Activated CD4-positive, alpha-beta memory T cell treated with anti-CD3 and anti-CD28 coated beads, Interleukin-2, amount 10 ng/mL, durations not matched to agents 7 days and 5 days (primary cell): ENCODE measurements at regions not wholly inside any gene's neighbourhood (a gene's known extent, or its start where the extent isn't known, plus 50 kb on each side); places are given as distances from the start of the nearest gene placed in this dataset.

Source experiments
- CTCF ChIA-PET: fragments of 350-600 bp; sonication (Branson Sonifier 250); formaldehyde crosslinking; loops from one replicate; lab custom pipeline; 2021; ENCODE audit warnings: antibody characterized with exemption, inconsistent platforms; lab: Charles Lee
- POLR2A ChIA-PET: fragments of 350-600 bp; sonication (Branson Sonifier 250); formaldehyde crosslinking; loops from one replicate; lab custom pipeline; 2021; ENCODE audit warnings: antibody characterized with exemption; lab: Charles Lee
- DNase-seq: peaks from one replicate; pipeline ENCODE4 v3.0.0-alpha.2; 2020
- H3K27ac Mint-ChIP-seq: one replicate; pipeline ENCODE4 v1.8.0; 2021; ENCODE audit warnings: mild to moderate bottlenecking, mixed read lengths
- H3K27me3 Mint-ChIP-seq: one replicate; pipeline ENCODE4 v1.8.0; 2021; ENCODE audit warnings: mixed read lengths
- H3K36me3 Mint-ChIP-seq: one replicate; pipeline ENCODE4 v1.8.0; 2021; ENCODE audit warnings: low read depth, mixed read lengths
- H3K4me1 Mint-ChIP-seq: one replicate; pipeline ENCODE4 v1.8.0; 2021; ENCODE audit warnings: mixed read lengths
- H3K4me3 Mint-ChIP-seq: one replicate; pipeline ENCODE4 v1.8.0; 2021; ENCODE audit warnings: mild to moderate bottlenecking, mixed read lengths
- H3K9me3 Mint-ChIP-seq: one replicate; pipeline ENCODE4 v1.8.0; 2021; ENCODE audit warnings: mixed read lengths

DNA sequence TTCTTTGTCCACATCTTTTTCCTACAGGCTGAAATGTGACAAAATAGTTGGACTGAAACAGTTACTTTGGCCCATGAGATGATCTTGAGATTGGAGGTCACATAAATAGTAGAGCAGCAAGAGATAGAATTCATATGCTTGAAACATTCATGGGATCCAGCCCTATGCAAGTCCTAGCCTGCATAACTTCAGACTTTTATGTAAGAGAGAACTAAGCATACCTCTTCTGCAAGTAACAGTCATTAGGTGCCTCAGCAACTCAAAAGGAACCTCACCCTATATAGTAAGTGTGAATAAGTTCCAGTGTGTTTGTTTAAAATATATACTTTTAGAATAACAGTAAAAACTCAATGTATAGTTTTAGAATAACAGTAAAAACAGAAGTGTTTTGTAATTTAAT lies 138.0 kb upstream of the P2RY1 start:
- POLR2A ChIA-PET: no interaction called here
- Mint-ChIP-seq H3K4me1 (peaks cover 2% of the 10 kb centered on the region), H3K4me3 (no peak overlapping the region), H3K9me3 (no peaks in the 10 kb centered on the region), H3K27ac (no peak overlapping the region), H3K36me3 (no peaks in the 10 kb centered on the region), H3K27me3 (no peaks in the 10 kb centered on the region)
- DNase-seq: no peak
- CTCF ChIA-PET: interaction anchor here (0.6 kb wide), 1 partner anchor 558 kb away, joined by 6 read pairs; no protein-coding TSS in a partner anchor

GRCh38 chr3:152703245-152703890 lies 131.6 kb upstream of the P2RY1 start:
- Mint-ChIP-seq H3K4me3 (no peak overlapping the region), H3K4me1 (no peaks in the 10 kb centered on the region), H3K36me3 (no peaks in the 10 kb centered on the region), H3K9me3 (no peaks in the 10 kb centered on the region), H3K27me3 (no peaks in the 10 kb centered on the region), H3K27ac (no peak overlapping the region)
- no peak for DNase-seq
- ChIA-PET POLR2A (no interaction called here), CTCF (no interaction called here)

- no peaks in the 10 kb centered on the region for H3K27me3 Mint-ChIP-seq
- no peak overlapping the region for H3K27ac Mint-ChIP-seq
- no peak for DNase-seq
- ChIA-PET CTCF (no interaction called here), POLR2A (no interaction called here)
- H3K9me3 Mint-ChIP-seq: no peaks in the 10 kb centered on the region
- H3K4me1 Mint-ChIP-seq: no peaks in the 10 kb centered on the region
- no peaks in the 10 kb centered on the region for H3K36me3 Mint-ChIP-seq
- H3K4me3 Mint-ChIP-seq: no peak overlapping the region
These were observed 127.8 kb upstream of the P2RY1 start for GRCh38 chr3:152706991-152707713.

DNA sequence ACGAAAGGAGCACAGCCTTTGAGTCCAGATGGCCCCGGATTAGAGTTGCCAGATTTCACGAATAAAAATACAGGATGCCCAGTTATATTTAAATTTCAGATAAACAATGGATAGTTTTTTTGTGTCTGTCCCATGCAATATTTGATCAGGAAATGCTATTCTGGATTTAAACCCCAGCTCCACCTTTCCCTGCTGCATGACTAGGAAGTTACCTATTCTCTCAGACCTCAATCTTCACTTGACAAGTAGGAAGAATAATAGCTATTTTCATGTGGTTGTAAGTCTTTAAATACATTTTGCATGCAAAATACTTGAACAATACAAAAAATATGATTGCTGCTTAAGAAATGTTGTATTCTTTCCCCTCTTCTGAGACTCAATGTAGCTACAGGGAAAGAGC lies 125.3 kb upstream of the P2RY1 start:
- no peak for DNase-seq
- H3K4me1 Mint-ChIP-seq: no peaks in the 10 kb centered on the region
- no peaks in the 10 kb centered on the region for H3K36me3 Mint-ChIP-seq
- ChIA-PET CTCF (no interaction called here), POLR2A (no interaction called here)
- no peaks in the 10 kb centered on the region for H3K9me3 Mint-ChIP-seq
- no peak overlapping the region for H3K27ac Mint-ChIP-seq
- no peak overlapping the region for H3K4me3 Mint-ChIP-seq
- no peaks in the 10 kb centered on the region for H3K27me3 Mint-ChIP-seq

- no peaks in the 10 kb centered on the region for H3K9me3 Mint-ChIP-seq
- ChIA-PET CTCF (no interaction called here), POLR2A (no interaction called here)
- DNase-seq: no peak
- H3K4me1 Mint-ChIP-seq: no peaks in the 10 kb centered on the region
- H3K36me3 Mint-ChIP-seq: no peaks in the 10 kb centered on the region
- H3K27ac Mint-ChIP-seq: no peak overlapping the region
- no peak overlapping the region for H3K4me3 Mint-ChIP-seq
- no peaks in the 10 kb centered on the region for H3K27me3 Mint-ChIP-seq
These were observed 124.4 kb upstream of the P2RY1 start for GRCh38 chr3:152710549-152710948.

- Mint-ChIP-seq H3K27ac (no peak overlapping the region), H3K9me3 (no peaks in the 10 kb centered on the region), H3K4me3 (no peak overlapping the region), H3K27me3 (no peaks in the 10 kb centered on the region), H3K4me1 (no peaks in the 10 kb centered on the region), H3K36me3 (no peaks in the 10 kb centered on the region)
- no peak for DNase-seq
- CTCF ChIA-PET: no interaction called here
- POLR2A ChIA-PET: no interaction called here
These were observed 120.9 kb upstream of the P2RY1 start for GRCh38 chr3:152713989-152714388.

- ChIA-PET POLR2A (no interaction called here), CTCF (no interaction called here)
- DNase-seq: no peak
- Mint-ChIP-seq H3K36me3 (no peaks in the 10 kb centered on the region), H3K4me3 (no peak overlapping the region), H3K27me3 (no peaks in the 10 kb centered on the region), H3K27ac (no peak overlapping the region), H3K9me3 (no peaks in the 10 kb centered on the region), H3K4me1 (no peaks in the 10 kb centered on the region)
These were observed 120.4 kb upstream of the P2RY1 start for GRCh38 chr3:152714507-152714906.

DNA sequence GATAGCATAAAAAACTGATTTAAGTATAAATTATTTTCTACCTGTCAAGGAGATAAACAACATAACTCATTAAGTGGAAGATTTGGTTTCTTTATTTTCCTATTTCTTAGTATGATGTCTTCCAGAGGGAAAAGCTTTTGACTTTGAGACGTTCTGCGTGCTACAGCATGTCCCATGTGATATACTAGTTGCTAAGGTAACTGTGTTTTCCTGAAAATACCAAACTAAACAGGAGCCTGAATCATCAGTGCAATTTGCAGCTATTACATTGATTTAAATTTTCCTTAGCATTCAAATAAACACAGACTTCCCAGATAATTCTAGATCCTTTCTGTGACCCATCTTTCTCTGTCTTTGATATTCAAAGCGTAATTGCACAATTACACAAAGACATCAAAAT lies 117.7 kb upstream of the P2RY1 start:
- no peak overlapping the region for H3K27ac Mint-ChIP-seq
- DNase-seq: no peak
- H3K9me3 Mint-ChIP-seq: no peaks in the 10 kb centered on the region
- no peak overlapping the region for H3K4me3 Mint-ChIP-seq
- H3K4me1 Mint-ChIP-seq: no peaks in the 10 kb centered on the region
- CTCF ChIA-PET: no interaction called here
- H3K36me3 Mint-ChIP-seq: no peaks in the 10 kb centered on the region
- no peaks in the 10 kb centered on the region for H3K27me3 Mint-ChIP-seq
- POLR2A ChIA-PET: no interaction called here

DNA sequence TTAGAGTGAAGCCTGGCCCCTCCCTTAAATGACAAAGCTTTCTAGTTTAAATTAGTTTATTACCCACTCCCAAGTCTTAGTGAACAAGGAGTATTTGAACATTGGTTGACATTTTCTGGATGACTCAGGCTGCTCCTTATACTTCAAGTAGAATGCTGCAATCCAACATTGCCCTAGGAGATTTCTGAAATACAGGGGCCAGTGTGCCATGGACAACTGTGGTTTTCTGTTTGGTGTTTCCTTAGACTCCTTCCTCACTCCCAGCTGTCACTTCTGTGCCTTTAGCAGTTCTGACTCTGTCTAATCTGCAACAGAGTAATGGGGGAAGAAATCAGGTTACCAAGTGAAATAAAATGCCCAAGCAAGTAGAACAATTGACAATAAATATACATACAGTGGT lies 116.1 kb upstream of the P2RY1 start:
- H3K4me1 Mint-ChIP-seq: no peaks in the 10 kb centered on the region
- H3K27ac Mint-ChIP-seq: no peak overlapping the region
- H3K9me3 Mint-ChIP-seq: no peaks in the 10 kb centered on the region
- no peak for DNase-seq
- H3K27me3 Mint-ChIP-seq: no peaks in the 10 kb centered on the region
- H3K36me3 Mint-ChIP-seq: no peaks in the 10 kb centered on the region
- no peak overlapping the region for H3K4me3 Mint-ChIP-seq
- ChIA-PET CTCF (no interaction called here), POLR2A (no interaction called here)

DNA sequence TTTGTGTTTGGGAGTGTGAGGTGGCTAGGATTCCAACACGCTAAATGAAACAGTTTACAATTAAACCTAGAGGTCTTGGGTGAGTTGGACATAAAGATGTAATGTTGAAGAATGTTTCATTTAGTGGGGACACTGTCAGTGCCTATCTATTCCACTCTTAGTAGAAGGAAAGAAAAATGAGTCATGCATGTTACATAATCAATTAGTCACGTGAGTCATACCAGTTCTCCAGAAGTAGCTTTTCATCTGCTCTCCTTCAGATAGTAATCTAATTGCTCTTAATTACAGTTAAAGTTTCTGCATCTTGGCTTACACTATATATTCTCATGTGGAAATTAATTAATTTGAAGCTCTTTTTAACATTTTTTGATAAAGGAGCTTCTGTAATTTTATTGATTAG lies 115.7 kb upstream of the P2RY1 start:
- no peaks in the 10 kb centered on the region for H3K27me3 Mint-ChIP-seq
- no peak overlapping the region for H3K27ac Mint-ChIP-seq
- no peaks in the 10 kb centered on the region for H3K9me3 Mint-ChIP-seq
- no peaks in the 10 kb centered on the region for H3K36me3 Mint-ChIP-seq
- DNase-seq: no peak
- no peaks in the 10 kb centered on the region for H3K4me1 Mint-ChIP-seq
- ChIA-PET CTCF (no interaction called here), POLR2A (no interaction called here)
- H3K4me3 Mint-ChIP-seq: no peak overlapping the region

- no peaks in the 10 kb centered on the region for H3K4me1 Mint-ChIP-seq
- CTCF ChIA-PET: no interaction called here
- POLR2A ChIA-PET: no interaction called here
- H3K36me3 Mint-ChIP-seq: no peaks in the 10 kb centered on the region
- no peak for DNase-seq
- no peak overlapping the region for H3K27ac Mint-ChIP-seq
- H3K4me3 Mint-ChIP-seq: no peak overlapping the region
- H3K9me3 Mint-ChIP-seq: peaks cover 2% of the 10 kb centered on the region
- no peaks in the 10 kb centered on the region for H3K27me3 Mint-ChIP-seq
These were observed 113.8 kb upstream of the P2RY1 start for GRCh38 chr3:152720951-152721718.

- no peak for DNase-seq
These were observed 110.7 kb upstream of the P2RY1 start for GRCh38 chr3:152724270-152724669.

DNA sequence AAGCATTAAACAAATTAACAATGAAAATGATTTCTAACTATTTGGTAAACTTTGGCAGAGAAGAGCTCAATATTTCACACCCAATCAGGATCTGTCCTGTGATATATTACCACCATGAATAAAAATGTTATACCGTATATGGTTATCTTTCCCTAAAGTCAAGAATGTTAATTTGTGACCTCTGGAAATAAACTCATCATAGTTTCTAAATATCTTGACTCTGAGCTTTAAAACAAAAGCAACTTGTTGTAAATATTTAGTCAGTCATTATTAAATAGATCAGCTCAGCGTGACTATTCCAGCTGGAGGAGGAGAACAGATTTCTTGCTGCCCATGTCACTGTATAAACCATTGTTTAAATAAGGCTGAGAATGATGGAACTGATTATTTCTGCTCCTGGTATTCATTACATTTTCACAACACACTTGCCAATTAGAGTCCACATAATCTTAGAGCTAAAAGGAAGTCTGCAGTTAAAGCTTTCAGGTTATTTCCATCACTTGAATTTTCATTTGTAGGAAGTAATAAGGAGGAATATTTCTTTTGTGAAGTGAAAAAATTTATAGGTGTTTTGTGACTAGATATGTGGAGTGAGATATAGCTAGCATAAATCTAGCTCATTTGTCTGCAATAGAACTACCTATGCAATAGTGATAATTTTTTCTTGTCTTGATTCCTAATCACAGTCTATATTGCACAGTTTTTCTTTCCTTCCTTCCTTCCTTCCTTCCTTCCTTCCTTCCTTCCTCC lies 106.5 kb upstream of the P2RY1 start:
- Mint-ChIP-seq H3K9me3 (peaks cover 2% of the 10 kb centered on the region), H3K36me3 (no peaks in the 10 kb centered on the region), H3K27me3 (no peaks in the 10 kb centered on the region), H3K4me3 (no peak overlapping the region), H3K27ac (no peak overlapping the region), H3K4me1 (no peaks in the 10 kb centered on the region)
- CTCF ChIA-PET: no interaction called here
- DNase-seq: no peak
- POLR2A ChIA-PET: no interaction called here

More at GRCh38 chr3:152724270-152724669, 110.7 kb upstream of the P2RY1 start:
- Mint-ChIP-seq H3K27ac (no peak overlapping the region), H3K4me1 (no peaks in the 10 kb centered on the region), H3K36me3 (no peaks in the 10 kb centered on the region), H3K4me3 (no peak overlapping the region), H3K9me3 (peaks cover 2% of the 10 kb centered on the region), H3K27me3 (no peaks in the 10 kb centered on the region)
- ChIA-PET CTCF (no interaction called here), POLR2A (no interaction called here)
